Smooth muscle cell of the brain vasculature (primary cell): ENCODE measurements at regions not wholly inside any gene's neighbourhood (a gene's known extent, or its start where the extent isn't known, plus 50 kb on each side); places are given as distances from the start of the nearest gene placed in this dataset.

Experiments
- DNase-seq: peaks from one replicate; pipeline ENCODE4 v3.0.0-alpha.2; 2012; ENCODE audit warnings: low read depth, low spot score

DNA sequence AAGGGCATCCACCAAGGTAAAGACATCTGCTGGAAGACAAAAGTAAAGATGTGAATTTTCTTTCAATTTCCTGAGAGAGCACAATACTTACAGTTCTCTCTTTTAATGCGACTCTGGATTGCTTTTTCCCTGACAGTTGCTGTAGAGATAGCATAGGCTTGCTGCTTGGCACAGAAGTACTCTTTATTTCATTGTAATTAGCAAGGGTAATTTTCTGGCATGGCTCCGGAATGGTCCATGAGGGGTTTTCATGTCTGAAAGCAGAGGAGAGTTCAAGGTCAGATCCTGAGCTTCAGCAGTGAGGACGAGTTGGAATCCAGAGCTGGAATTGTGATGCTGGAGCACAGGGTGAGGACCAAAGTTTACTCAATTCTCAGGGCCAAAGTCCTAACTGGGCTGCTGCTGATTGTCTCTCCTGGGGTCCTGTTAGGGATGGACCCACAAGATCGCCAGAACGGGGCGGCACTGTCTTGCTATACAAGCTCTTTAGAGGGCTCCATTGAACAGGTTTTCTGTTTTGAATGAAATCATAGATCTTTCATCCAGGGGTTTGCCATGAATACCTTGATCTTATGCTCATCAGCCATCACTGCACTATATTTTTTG lies 190.0 kb upstream of the MKI67 start:
- no peak for DNase-seq

DNA sequence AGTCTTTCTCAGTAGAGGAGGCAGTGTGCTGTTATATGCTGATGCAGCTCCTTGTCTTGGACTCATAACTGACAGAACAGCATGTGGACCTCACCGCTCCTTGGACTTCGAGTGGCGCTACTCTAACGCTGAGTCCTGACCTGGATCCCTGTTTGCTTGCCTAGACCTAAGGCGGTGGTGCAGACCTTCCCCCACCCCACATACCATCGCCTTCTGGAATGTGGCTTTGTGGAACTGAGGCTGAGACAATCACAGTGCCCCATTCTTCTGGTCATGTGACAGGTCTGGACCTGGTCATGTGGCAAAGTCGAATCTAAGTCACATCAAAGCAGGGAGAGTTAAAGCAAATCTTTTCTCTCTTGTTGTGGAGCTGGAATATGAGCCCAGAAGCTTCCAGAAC lies 190.7 kb upstream of the MKI67 start:
- no peak for DNase-seq

DNA sequence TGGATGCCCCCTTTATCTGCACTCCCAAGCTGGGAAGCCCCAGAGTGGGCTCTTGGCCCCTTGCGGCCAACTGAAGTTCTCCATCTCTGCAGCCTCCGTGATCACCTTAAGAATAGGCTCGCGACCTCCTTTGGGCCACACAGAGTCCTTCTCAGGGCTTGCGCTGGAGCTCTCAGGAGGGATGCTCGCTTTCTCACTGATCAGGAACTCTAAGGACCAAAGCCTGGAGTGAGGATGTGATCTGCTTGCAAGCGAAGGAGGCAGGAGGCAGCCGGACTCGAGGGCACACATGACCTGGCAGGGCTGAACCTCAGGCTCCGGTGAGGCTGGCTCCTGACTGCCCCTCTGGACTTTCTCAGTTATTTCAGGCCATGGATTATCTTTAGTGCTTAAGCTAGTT lies 192.1 kb upstream of the MKI67 start:
- no peak for DNase-seq

DNA sequence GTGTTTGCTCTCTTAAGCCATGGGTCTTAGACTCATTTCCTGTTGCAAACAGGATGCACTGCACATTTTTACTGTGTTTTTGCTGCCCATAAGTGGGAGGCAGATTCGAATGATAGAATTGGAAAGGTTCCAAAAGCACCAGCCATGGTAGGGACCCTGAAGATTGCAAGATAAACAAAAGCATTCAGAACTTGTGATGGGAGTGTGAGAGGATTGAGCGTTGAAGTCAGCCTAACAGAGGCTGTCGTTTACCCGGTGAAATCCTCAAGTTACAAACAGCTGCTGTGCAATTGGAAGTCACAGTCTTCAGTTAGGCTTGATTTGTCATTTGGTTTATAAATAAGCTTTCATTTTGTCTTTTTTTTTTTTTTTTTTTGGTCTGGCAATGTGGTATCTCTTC lies 192.7 kb upstream of the MKI67 start:
- no peak for DNase-seq

DNA sequence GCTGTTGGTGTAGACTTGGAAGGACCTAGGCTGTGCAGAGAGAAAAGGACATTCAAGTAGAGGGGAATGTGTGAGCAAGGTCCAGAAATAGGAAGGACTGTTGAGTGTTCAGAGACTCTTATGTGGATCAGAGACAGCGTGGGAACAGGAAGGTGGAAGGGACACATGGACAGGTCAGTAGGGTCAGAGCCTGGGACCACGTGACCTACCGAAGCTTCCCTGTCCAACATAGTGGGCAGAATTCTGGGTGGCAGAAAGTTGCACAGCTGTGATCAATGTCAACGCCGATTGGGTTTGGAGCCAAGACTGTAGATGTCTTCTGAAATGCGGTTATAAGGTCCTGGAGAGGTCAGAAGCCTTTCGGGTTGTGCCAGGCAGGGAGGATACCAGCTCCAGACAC lies 195.9 kb upstream of the MKI67 start:
- no peak for DNase-seq

DNA sequence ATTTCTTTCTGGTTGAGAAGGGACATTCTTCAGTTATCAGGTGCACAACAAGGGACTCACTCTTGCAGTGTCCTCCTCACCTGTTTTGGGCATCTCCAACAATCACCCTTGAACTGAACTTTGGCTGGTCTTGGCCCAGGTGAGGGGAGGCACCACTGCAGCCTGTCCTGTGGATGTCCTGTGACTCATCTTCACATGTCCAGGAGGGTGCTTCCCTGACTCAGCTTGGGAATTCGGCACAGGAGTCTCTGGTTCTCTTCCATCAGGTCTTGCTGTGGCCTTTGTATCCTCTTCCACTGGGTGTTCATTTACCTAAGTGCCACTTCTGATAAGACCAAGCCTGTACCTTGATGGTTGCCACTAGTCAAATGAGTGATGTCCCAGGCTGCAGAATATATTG lies 196.7 kb upstream of the MKI67 start:
- no peak for DNase-seq

DNA sequence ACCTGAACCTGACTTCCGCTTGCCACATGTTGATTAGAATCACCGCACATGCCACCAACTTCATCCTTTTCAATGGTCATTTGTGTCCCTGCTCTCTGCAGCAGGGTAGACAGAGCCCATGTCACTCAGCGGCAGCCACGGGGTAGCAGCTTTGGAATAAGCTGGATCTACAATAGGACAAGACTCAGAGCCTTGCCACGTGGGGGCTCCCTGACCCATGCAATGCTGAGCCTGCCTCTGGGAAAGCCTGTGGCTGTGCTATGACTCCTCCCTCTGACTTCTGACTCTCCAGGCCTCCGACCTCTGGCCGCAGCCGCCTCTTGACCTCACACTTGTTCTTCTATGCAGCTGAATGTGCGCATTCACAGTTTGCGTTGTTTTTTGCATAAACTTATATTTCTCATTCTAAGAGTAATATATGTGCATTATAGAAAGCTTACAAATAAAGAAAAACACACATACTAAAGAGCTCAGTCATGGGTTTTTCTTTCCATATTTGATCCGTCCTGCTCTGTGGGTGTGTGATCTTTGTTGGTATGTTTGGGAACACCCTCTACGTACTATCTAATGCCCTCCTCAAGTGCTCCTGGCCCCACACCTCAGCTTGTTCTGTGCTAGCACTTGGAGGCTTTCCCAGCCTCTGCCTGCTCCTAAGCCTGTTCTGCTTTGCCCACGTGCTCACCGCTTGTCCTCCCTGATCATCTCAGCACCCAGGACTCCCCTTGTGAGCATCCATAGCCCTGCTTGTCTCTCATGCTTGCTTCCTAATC lies 198.0 kb upstream of the MKI67 start:
- no peak for DNase-seq

DNA sequence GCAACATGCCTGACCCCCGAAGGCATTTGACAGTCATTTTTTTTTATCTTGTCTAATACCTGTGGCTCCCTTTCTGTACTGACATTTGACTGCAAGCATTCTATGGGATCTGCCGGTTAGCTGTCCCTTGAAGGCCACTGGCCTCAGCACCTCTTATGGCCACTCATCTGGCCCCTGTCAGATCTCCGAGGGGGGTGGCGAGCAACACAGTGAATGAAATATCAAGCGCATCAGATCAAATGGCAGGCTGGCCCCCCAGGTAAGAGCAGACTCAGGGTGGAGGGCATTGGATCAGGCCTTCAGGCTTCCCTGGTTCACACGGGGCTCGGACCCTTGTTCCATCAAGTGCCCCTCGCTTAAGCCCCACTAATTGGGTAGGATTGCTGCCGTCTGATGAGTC lies 199.6 kb upstream of the MKI67 start:
- DNase-seq, result no peak

DNA sequence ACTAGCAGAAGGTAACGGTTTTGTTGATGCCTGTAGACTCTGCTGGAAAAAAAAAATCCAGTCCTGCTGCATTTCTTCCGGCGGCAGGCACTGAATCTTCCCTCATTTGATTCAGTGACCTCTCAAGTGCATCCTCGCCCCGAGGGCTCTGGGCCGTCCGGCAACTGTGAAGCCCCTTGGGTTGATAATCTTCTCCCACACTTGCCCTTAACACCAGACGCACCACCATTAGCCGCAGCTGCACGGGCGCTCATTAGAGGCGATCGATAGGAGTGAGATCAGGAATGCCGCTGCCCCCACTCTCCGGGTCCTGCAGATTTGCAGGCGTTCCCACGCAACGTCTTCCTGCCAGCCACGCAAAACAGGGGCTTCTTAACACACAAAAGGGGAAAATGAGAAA lies 200.0 kb upstream of the MKI67 start:
- DNase-seq, result no peak

DNA sequence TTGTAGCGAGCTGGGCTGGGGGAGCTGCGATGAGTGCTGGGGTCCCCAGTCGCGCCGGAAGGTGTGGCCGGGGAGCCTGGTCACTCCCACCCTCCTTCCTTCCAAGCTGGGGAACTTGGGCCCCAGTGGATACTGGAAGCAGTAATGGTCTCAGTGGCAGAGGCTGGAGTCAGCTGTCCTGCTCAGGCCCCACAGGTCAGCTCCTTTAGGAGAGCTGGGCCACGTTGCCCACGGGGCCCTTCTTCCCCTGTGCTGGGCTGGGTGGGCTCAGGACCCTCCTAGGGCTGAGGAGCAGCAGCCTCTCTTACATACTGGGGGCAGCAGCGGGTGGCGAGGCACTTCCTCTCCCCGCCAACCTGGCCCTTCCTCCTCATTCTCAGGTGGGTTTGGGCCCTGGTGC lies 200.6 kb upstream of the MKI67 start:
- no peak for DNase-seq

DNA sequence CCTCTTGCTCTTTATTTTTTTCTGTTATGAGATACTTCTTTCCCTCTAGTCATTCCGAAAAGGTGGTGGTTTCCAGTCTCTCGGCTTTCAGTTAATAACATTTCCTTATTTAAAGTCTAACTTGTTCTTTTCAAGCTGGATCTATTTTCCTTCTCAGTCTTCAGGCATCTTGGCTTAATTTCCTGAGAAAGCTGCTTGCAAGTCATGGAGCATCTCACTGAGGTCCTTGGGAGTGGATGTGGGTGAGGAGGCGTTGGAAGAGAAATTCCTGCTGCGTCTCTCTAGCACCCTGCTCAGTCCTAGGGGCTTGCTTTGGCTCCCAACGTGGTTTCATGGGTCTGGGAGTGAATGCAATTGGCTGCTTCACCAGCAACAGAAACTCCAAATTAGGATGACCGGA lies 210.2 kb upstream of the MKI67 start:
- DNase-seq, result no peak

DNA sequence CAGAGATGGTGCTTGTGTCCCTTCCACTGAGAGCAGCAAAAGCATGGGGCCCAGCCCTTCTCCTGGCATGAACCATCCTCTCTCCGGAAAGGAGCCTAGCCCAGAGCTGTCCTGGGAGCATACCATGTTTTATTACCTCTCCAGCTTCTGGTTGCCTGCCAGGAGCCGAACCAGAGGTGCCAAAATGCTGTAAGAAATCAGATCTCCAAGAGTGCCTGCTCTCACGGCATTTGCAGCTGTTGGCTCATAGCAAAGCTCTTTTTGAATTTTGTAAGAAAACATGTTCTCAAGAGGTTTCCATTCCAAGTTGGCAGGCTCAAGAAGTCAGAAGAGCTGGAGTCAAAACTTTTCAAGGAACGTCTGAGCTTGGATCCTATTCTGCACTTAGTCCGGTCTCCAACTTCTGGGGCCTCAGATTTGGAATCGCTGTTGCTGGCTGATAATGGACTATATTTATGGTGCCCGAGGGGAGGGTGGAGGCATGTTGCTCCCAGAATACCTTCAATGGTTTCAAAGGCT lies 211.7 kb upstream of the MKI67 start:
- DNase-seq, result no peak

DNA sequence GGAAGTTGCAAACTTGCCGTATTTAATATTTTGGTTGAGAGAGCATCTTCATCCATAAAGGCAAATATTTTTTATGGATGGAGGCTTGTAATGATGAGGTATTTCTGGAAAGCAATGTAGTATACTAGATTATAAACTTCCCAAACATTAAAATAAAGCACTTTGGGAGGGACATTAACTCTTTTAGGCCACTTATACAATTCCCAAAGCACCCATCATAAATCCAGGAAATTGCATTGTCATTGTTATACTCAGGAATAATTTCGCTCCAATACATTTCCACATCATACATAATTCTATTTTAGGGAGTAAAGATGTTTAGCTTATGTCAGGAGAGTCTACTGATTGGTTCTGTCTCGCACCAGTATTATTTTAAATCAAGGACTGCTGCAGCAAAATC lies 212.7 kb upstream of the MKI67 start:
- no peak for DNase-seq

DNA sequence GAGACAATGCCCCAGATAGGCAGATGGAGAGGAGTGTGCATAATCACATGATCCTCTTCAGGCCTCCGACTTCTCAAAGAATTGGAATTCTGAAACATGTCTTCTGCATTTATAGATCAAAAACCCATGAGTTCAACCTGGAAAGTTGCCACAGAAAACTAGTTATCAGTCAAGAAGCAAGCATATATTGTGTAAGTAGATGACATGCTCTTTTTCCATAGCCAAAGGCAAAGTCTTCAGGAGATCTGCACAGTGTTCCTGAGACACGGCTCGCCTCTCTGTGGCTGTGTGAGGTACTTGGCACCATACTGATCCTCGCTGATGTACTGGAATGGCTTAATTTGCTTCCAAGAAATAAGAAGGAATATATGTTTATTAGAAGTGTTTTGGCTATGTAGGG lies 213.5 kb upstream of the MKI67 start:
- DNase-seq, result no peak

DNA sequence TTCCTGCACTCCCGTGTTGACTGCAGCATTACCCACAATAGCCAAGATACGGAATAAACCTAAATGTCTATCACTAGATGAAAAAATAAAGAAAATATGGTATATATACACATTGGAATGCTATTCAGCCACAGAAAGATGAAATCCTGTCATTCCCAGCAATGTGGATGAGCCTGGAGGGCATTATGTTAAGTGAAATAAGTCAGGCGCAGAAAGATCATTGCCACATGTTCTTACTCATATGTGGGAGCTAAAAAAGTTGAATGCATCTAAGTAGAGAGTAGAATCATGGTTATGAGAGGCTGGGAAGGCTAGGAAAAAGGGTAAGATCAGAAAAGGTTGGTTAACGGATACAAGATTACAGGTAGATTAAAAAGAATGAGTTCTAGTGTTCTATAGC lies 219.1 kb upstream of the MKI67 start:
- DNase-seq, result no peak

DNA sequence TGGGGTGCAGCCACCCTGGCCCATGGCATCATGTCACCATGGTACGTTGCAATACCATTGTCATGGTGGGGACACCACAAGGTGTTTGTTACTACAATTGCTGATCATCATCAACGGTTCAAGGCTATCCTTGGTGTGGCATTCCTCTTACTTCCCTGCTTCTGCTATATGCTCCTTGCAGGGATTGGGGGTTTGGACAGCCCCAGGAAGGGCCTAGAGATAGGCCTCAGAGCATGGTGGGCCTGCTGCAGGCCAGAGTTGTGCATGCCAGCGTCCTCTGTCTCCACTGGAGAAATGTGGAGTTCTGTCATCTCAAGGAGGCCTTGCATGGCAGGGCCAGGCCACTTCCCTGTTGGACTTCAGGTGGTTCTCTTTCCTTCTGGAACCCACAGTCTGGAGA lies 234.6 kb upstream of the MKI67 start:
- DNase-seq, result no peak

DNA sequence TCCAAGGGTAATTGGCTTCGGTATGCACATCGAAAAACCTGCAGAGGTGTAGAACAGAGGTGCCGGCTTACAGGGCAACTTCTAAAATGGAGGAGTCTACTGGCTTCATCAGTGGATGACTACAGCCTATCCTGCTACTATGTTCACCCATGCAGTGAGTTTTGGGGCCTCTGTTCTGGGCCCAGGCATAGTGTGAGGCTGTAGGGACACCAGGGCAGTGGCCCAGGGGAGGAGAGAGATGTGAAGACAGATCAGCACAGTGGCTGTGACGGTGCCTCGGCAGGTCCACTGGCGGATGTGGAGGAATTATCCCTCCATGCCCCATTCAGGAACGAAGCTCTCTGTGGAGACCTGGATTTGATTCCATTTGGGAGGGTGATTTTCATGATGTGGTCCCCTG lies 235.3 kb upstream of the MKI67 start:
- no peak for DNase-seq

DNA sequence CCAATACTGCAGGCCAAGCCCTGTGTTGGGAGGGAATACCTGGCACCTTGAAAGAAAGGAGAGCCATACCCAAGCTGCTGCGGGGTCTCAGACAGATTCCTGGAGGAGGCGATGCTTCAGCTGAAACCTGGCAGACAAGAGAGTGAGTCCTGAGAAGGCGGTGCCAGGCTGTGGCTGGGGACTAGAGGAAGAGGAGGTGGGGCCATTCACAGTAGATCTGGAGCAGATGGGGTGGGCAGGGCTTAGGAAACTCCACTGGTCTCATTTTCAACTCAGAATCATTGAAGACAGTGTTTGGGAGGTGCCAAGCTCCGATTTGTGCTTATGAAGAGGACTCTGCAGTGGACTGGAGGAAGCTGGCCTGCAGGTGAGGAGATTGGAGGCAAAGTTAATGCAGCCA lies 236.3 kb upstream of the MKI67 start:
- DNase-seq, result no peak

DNA sequence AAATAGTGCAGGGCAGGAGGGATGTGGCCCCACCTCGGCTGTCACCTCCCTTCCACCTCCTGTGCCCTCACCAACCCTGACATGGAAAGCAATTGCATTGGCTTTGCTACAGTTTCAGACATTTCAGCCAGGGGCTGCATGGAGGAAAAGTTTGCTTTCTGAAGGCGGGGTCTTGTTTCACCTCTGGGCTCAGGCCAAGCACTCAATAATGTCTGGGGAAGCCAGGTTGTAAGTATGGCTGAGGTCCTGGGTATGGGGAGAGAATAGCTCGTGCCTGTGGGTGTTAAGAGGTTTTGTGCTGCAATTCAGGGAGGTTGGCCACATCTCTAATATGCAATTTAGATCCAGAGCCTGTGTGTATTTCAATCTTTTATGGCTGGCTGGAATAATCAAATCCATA lies 238.4 kb upstream of the MKI67 start:
- no peak for DNase-seq

DNA sequence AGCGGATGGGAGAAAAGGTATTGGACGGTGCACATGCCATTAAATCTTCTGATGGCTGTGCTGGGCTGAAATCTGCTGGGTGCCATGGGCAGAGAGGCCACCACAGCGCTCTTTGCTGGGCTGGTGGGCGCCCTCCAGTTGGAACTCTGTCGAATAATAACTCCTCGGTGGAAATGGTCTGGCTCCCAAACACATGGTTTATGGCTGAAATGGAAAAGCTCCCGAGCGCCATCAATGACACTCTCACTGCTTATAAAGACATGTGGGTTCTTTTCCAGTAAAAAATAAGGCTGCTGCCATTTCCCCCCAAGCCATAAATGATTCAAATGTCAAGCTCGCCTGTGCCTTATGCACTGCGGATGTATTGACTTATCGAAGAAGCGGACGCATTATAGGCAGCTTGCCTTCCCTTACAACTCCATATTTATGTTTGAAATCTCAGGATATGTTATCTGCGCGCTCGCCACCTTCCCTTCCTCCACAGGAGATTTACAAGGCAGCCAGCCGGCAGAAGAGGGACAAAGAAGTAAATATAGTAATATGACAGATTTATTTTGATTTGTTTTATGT lies 239.0 kb upstream of the MKI67 start:
- DNase-seq, result no peak

DNA sequence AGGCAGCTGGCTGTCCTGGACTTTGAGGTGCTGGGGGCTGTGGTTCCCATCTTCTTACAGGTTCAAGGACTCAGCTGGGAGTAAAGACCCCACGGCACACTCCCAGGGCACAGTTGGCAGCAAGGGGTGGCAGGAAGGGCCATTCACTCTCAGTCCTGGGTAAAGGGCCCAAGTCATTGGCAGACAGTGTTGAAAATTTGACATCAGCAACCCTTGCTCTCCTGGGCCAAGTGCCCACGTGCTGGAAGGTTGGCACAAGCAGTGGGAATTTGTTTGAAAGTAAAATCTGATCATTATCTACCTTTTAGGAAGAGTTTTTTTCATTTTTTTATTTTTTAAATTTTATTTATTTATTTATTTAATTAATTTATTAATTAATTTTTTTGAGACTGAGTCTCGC lies 241.6 kb upstream of the MKI67 start:
- DNase-seq, result no peak

DNA sequence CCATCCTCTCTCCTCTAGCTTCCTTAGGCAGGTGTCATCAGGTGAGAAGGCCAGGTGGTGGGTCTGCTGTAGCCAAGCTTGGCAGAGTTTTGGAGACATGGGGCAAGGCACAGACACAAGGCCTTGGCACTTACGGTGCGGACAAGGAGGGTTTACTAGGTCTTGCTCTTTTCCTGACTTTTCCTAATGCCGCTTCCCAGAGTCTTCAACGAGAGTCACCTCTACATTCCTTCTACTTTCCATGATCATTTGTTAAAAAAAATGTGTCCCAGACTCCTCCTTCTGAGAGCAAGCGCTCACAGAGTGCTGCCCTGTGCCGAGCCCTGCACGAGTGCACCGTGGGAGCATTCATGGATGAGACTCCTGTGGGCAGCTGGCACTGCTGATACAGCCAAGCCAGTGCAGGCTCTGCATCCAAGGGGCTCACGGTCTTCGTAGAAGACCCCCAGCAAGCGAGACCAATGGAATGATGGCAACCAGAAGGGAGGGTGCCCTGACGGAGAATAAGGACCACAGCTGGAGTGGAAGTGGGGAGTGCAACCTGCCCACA lies 243.0 kb upstream of the MKI67 start:
- no peak for DNase-seq
